H1 (cell line): ENCODE measurements at regions not wholly inside any gene's neighbourhood (a gene's known extent, or its start where the extent isn't known, plus 50 kb on each side); places are given as distances from the start of the nearest gene placed in this dataset.

ENCODE experiments used
- CTCF ChIA-PET: fragments of 300-600 bp; sonication (Branson Sonifier 250); formaldehyde crosslinking; loops from one replicate; lab custom pipeline; 2021; ENCODE audit not compliant: partially characterized antibody; lab: Charles Lee
- POLR2A ChIA-PET: fragments of 300-600 bp; sonication (Branson Sonifier 250); formaldehyde crosslinking; loops from one replicate; lab custom pipeline; 2021; ENCODE audit warnings: inconsistent platforms; ENCODE audit not compliant: partially characterized antibody; lab: Charles Lee
- DNase-seq, 2 experiments: peaks; one replicate each; pipeline versions ENCODE4 v3.0.0 to v3.0.0-alpha.2; 2010 to 2022; ENCODE audit warnings: low spot score in 2 of 2, low read depth in 1 of 2, mixed read lengths in 1 of 2
- FAIRE-seq: peaks from 2 replicates; lab custom pipeline; 2011; peaks lifted over from hg19 to GRCh38; lab: Jason Lieb, UNC
- H2AFZ ChIP-seq: 2 replicates; pipeline ENCODE4 v1.8.1; 2012; ENCODE audit warnings: low read length, inconsistent platforms
- H2AK5ac ChIP-seq: 2 replicates; pipeline ENCODE4 v1.6.1; 2013; ENCODE audit warnings: low read depth, low read length
- H2BK120ac ChIP-seq: replicated peaks from 2 replicates; pipeline ENCODE3; 2013; ENCODE audit warnings: low read depth, low read length, inconsistent platforms
- H2BK12ac ChIP-seq: 2 replicates; pipeline ENCODE4 v1.6.1; 2013; ENCODE audit warnings: low read depth, low read length
- H2BK15ac ChIP-seq: 2 replicates; pipeline ENCODE4 v1.6.1; 2013; ENCODE audit warnings: low read length
- H2BK20ac ChIP-seq: 2 replicates; pipeline ENCODE4 v1.6.1; 2013; ENCODE audit warnings: low read length
- H2BK5ac ChIP-seq: 2 replicates; pipeline ENCODE4 v1.6.1; 2013; ENCODE audit warnings: low read depth, low read length
- H3K14ac ChIP-seq: 2 replicates; pipeline ENCODE4 v1.6.1; 2013; ENCODE audit warnings: inconsistent platforms; ENCODE audit not compliant: insufficient read length
- H3K18ac ChIP-seq: 2 replicates; pipeline ENCODE4 v1.6.1; 2013; ENCODE audit warnings: low read length; ENCODE audit errors: extremely low read depth
- H3K23ac ChIP-seq: 2 replicates; pipeline ENCODE4 v1.6.1; 2013; ENCODE audit warnings: inconsistent platforms; ENCODE audit not compliant: insufficient read length
- H3K23me2 ChIP-seq: 2 replicates; pipeline ENCODE4 v1.6.1; 2013; ENCODE audit warnings: low read depth, low read length
- H3K27ac ChIP-seq: 2 replicates; pipeline ENCODE4 v1.6.1; 2011; ENCODE audit warnings: low read depth, low read length, inconsistent platforms
- H3K27me3 ChIP-seq, 4 experiments: replicated peaks in 1 of 4; 1 replicate in 1 of 4; 2 replicates in 3 of 4; pipeline versions ENCODE4 v1.6.1 to v1.8.1; 2011 to 2013; ENCODE audit warnings: low read length in 3 of 4, mild to moderate bottlenecking in 3 of 4, inconsistent platforms in 2 of 4, mixed read lengths in 2 of 4, moderate library complexity in 1 of 4; ENCODE audit not compliant: control insufficient read depth in 3 of 4, insufficient read depth in 3 of 4; ENCODE audit errors: extremely low read depth in 1 of 4
- H3K36me3 ChIP-seq, 4 experiments: 2 replicates each; pipeline versions ENCODE4 v1.6.1 to v1.8.1; 2011 to 2013; ENCODE audit warnings: mild to moderate bottlenecking in 4 of 4, low read length in 3 of 4, moderate library complexity in 2 of 4, control low read depth in 1 of 4, inconsistent platforms in 1 of 4; ENCODE audit not compliant: insufficient read depth in 4 of 4, control insufficient read depth in 2 of 4
- H3K4ac ChIP-seq: replicated peaks from 2 replicates; pipeline ENCODE3; 2013; ENCODE audit warnings: low read length, low read depth, mixed read lengths, inconsistent platforms; ENCODE audit not compliant: insufficient read length
- H3K4me1 ChIP-seq, 4 experiments: replicated peaks in 1 of 4; 1 replicate in 1 of 4; 2 replicates in 3 of 4; pipeline versions ENCODE4 v1.6.1 to v1.8.1; 2011 to 2013; ENCODE audit warnings: low read length in 3 of 4, inconsistent platforms in 2 of 4, mixed read lengths in 1 of 4; ENCODE audit not compliant: insufficient read depth in 4 of 4, control insufficient read depth in 3 of 4
- H3K4me2 ChIP-seq, 2 experiments: 2 replicates each; pipeline versions ENCODE4 v1.6.1 to v1.8.1; 2011 to 2013; ENCODE audit warnings: low read depth in 2 of 2, low read length in 2 of 2, control low read depth in 1 of 2, inconsistent platforms in 1 of 2, mild to moderate bottlenecking in 1 of 2; ENCODE audit not compliant: insufficient read depth in 1 of 2
- H3K4me3 ChIP-seq, 4 experiments: fragments of 200-600, 300-600 bp in 1 of 4; sonication (generic), shearing (Covaris generic), sonication (Bioruptor Twin) in 1 of 4; 2 replicates each; pipeline versions ENCODE4 v1.5.1 to v1.8.1; 2011 to 2016; ENCODE audit warnings: low read length in 4 of 4, low read depth in 3 of 4, control low read depth in 2 of 4, inconsistent platforms in 2 of 4, mild to moderate bottlenecking in 2 of 4, mixed read lengths in 1 of 4, moderate library complexity in 1 of 4; ENCODE audit not compliant: insufficient read depth in 2 of 4; ENCODE audit errors: extremely low read depth in 1 of 4
- H3K56ac ChIP-seq: replicated peaks from 2 replicates; pipeline ENCODE3; 2013; ENCODE audit warnings: low read depth, mild to moderate bottlenecking, mixed read lengths, low read length, inconsistent platforms; ENCODE audit not compliant: insufficient read length
- H3K79me1 ChIP-seq: 2 replicates; pipeline ENCODE4 v1.6.1; 2013; ENCODE audit warnings: low read depth, low read length, control low read depth
- H3K79me2 ChIP-seq, 2 experiments: 2 replicates each; pipeline versions ENCODE4 v1.6.1 to v1.8.1; 2012 to 2013; ENCODE audit warnings: low read length in 2 of 2, mild to moderate bottlenecking in 2 of 2, inconsistent platforms in 1 of 2; ENCODE audit not compliant: insufficient read depth in 2 of 2, control insufficient read depth in 1 of 2
- H3K9ac ChIP-seq, 4 experiments: replicated peaks in 1 of 4; 1 replicate in 1 of 4; 2 replicates in 3 of 4; pipeline versions ENCODE4 v1.6.1 to v1.8.1; 2011 to 2013; ENCODE audit warnings: low read depth in 3 of 4, low read length in 3 of 4, control low read depth in 2 of 4, mild to moderate bottlenecking in 2 of 4, moderate library complexity in 2 of 4, inconsistent platforms in 1 of 4; ENCODE audit errors: extremely low read depth in 1 of 4
- H3K9me3 ChIP-seq, 2 experiments: 2 replicates each; pipeline versions ENCODE4 v1.6.1 to v1.8.1; 2012 to 2013; ENCODE audit warnings: mild to moderate bottlenecking in 2 of 2, moderate library complexity in 2 of 2, control low read depth in 1 of 2, inconsistent platforms in 1 of 2, low read depth in 1 of 2, low read length in 1 of 2, mixed read lengths in 1 of 2; ENCODE audit not compliant: insufficient read depth in 2 of 2
- H4K20me1 ChIP-seq, 2 experiments: replicated peaks in 1 of 2; 2 replicates each; pipeline versions ENCODE3 to v1.8.1; 2011 to 2013; ENCODE audit warnings: inconsistent platforms in 2 of 2, low read length in 2 of 2, mild to moderate bottlenecking in 1 of 2; ENCODE audit not compliant: insufficient read depth in 2 of 2, control insufficient read depth in 1 of 2
- H4K5ac ChIP-seq: 2 replicates; pipeline ENCODE4 v1.6.1; 2013; ENCODE audit warnings: low read length, low read depth, mixed read lengths, inconsistent platforms; ENCODE audit not compliant: insufficient read length
- H4K8ac ChIP-seq: 2 replicates; pipeline ENCODE4 v1.8.0; 2013; ENCODE audit warnings: mild to moderate bottlenecking, moderate library complexity, low read length, inconsistent platforms; ENCODE audit not compliant: insufficient read depth; ENCODE audit errors: extremely low read depth
- H4K91ac ChIP-seq: replicated peaks from 2 replicates; pipeline ENCODE3; 2013; ENCODE audit warnings: low read length, mixed read lengths, inconsistent platforms; ENCODE audit not compliant: insufficient read length
- CEBPB ChIP-seq: IDR thresholded peaks from 2 replicates; pipeline ENCODE4 v1.6.1; 2012; ENCODE audit warnings: low read depth, low read length
- CREB1 ChIP-seq: IDR thresholded peaks from 2 replicates; pipeline ENCODE4 v1.6.1; 2012; ENCODE audit warnings: inconsistent platforms
- JUN ChIP-seq: IDR thresholded peaks from 2 replicates; pipeline ENCODE4 v1.6.1; 2011; ENCODE audit warnings: low read depth, mild to moderate bottlenecking, improper control_type of control experiment, low read length
- KDM4A ChIP-seq: IDR thresholded peaks from one replicate; pipeline ENCODE4 v1.7.1; 2012; ENCODE audit warnings: low read depth, mild to moderate bottlenecking, moderate library complexity, low read length, inconsistent platforms; ENCODE audit not compliant: severe bottlenecking
- NRF1 ChIP-seq: IDR thresholded peaks from 2 replicates; pipeline ENCODE4 v1.6.1; 2011; ENCODE audit warnings: mild to moderate bottlenecking, low read depth, low read length, improper control_type of control experiment
- RNF2 ChIP-seq: fragments of 200-900, 300-1000 bp; sonication (generic); IDR thresholded peaks from 2 replicates; pipeline ENCODE4 v1.7.1; 2016; ENCODE audit warnings: borderline replicate concordance, low read depth, mild to moderate bottlenecking, antibody characterized with exemption, low read length; ENCODE audit not compliant: poor library complexity, severe bottlenecking; ENCODE audit errors: missing control alignments
- SP4 ChIP-seq: IDR thresholded peaks from 2 replicates; pipeline ENCODE4 v1.6.1; 2012; ENCODE audit warnings: low read length, inconsistent platforms
- TEAD4 ChIP-seq: IDR thresholded peaks from 2 replicates; pipeline ENCODE4 v1.6.1; 2012; ENCODE audit warnings: low read depth, low read length, inconsistent platforms, mixed read lengths
- WGBS, 2 experiments: shearing (Covaris generic) in 1 of 2; methylation state at CpG; one replicate each; pipeline versions ENCODE4 v1.1.6 to v1.1.7; 2013 to 2015; ENCODE audit warnings: low lambda C conversion rate in 2 of 2, mixed read lengths in 2 of 2, inconsistent platforms in 1 of 2, low coverage in 1 of 2, missing lambda C conversion rate in 1 of 2; ENCODE audit not compliant: insufficient replicate concordance in 2 of 2, insufficient coverage in 1 of 2, insufficient read length in 1 of 2; ENCODE audit errors: extremely low coverage in 1 of 2, missing lambda C conversion rate in 1 of 2; 5-methylcytosine and 5-hydroxymethylcytosine counted together
- TF ChIP-seq, protein P1 (sequence below): IDR thresholded peaks from 2 replicates; pipeline ENCODE4 v1.6.1; 2011; ENCODE audit warnings: low read depth, mild to moderate bottlenecking, low read length; ENCODE audit not compliant: insufficient read depth

GRCh38 chr1:64405833-64406232 lies 64.1 kb upstream of the CACHD1 start:
- Histone ChIP-seq H2AFZ (no peak overlapping the region), H4K20me1 (no peaks in the 10 kb centered on the region), H2AK5ac (no peak overlapping the region), H3K4me3 (no peak overlapping the region), H3K27ac (no peak overlapping the region), H3K9ac (no peak overlapping the region), H2BK15ac (no peak overlapping the region), H3K4ac (no peak overlapping the region), H3K18ac (no peak overlapping the region), H3K27me3 (no peaks in the 10 kb centered on the region), H3K79me2 (no peaks in the 10 kb centered on the region), H2BK20ac (no peak overlapping the region), H3K14ac (no peak overlapping the region), H3K4me1 (no peaks in the 10 kb centered on the region), H3K4me2 (no peak overlapping the region), H4K91ac (no peak overlapping the region), H4K8ac (no peak overlapping the region), H3K56ac (no peak overlapping the region), H3K79me1 (no peaks in the 10 kb centered on the region), H4K5ac (no peak overlapping the region), H3K36me3 (no peaks in the 10 kb centered on the region), H3K9me3 (no peaks in the 10 kb centered on the region), H2BK5ac (no peak overlapping the region), H2BK12ac (no peak overlapping the region), H3K23me2 (no peaks in the 10 kb centered on the region), H3K23ac (no peak overlapping the region), H2BK120ac (no peak overlapping the region)
- WGBS, 2 experiments, result 71% methylated on average over 1 of the region's 1 CpG; no CpG with 5 or more reads in 1 of the 2 experiments
- ChIA-PET CTCF (interaction anchor here (0.8 kb wide), 1 partner anchor 12 kb away, joined by 3 read pairs; no protein-coding TSS in a partner anchor), POLR2A (no interaction called here)
- DNase-seq, result no peak
- FAIRE-seq, result no peak
- TF ChIP-seq SP4 (no peak), CREB1 (no peak), TEAD4 (no peak), NRF1 (no peak), RNF2 (no peak), JUN (no peak), CEBPB (no peak), KDM4A (no peak)
- TF ChIP-seq, protein P1, sequence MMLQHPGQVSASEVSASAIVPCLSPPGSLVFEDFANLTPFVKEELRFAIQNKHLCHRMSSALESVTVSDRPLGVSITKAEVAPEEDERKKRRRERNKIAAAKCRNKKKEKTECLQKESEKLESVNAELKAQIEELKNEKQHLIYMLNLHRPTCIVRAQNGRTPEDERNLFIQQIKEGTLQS, result no peak
